K562 (cell line): ENCODE measurements at regions not wholly inside any gene's neighbourhood (a gene's known extent, or its start where the extent isn't known, plus 50 kb on each side); places are given as distances from the start of the nearest gene placed in this dataset.

Source experiments
- ATAC-seq: fragments of 200-7000 bp; cut with Tn5 transposase; 3 replicates; pipeline ENCODE4 v1.9.1; 2020; ENCODE audit warnings: moderate library complexity
- BruUV-seq: library from RNA; stranded (reverse); fragments of 400-500 nt; replicated peaks from 2 replicates; lab custom pipeline; 2021; lab: Mats Ljungman, UMichigan
- CTCF ChIA-PET: fragments of 300-600 bp; formaldehyde crosslinking; extraction: SDS; loops from one replicate; lab custom pipeline; 2021; ENCODE audit warnings: low intra/inter-chr PET ratio; lab: Yijun Ruan, JAX
- POLR2A ChIA-PET: fragments of 300-600, 350-650 bp; sonication (Branson Sonifier 250); formaldehyde crosslinking; extraction: SDS; loops from one replicate; lab custom pipeline; 2021; ENCODE audit warnings: antibody characterized with exemption, inconsistent platforms; lab: Yijun Ruan, JAX
- DNase-seq, 4 experiments: peaks; one replicate each; pipeline versions ENCODE4 v3.0.0 to v3.0.0-alpha.2; 2011 to 2018; ENCODE audit warnings: low spot score in 3 of 4, mixed read lengths in 3 of 4; ENCODE audit errors: extremely low read depth in 1 of 4
- FAIRE-seq: peaks from 2 replicates; lab custom pipeline; 2011; peaks lifted over from hg19 to GRCh38; lab: Jason Lieb, UNC
- H2AFZ ChIP-seq: 2 replicates; pipeline ENCODE4 v1.6.0; 2011; ENCODE audit warnings: low read depth, low read length, control low read depth, inconsistent platforms
- H3K27ac ChIP-seq: fragments of 200-600 bp; 3 replicates; pipeline ENCODE4 v1.8.0; 2011; ENCODE audit warnings: low read depth, mild to moderate bottlenecking, control low read depth, inconsistent platforms, low read length, moderate library complexity, mixed read lengths; ENCODE audit errors: extremely low read depth
- H3K27me3 ChIP-seq, 2 experiments: fragments of 300-600 bp in 1 of 2; 2 replicates in 1 of 2; 3 replicates in 1 of 2; pipeline versions ENCODE4 v1.6.0 to v1.8.0; 2011; ENCODE audit warnings: inconsistent platforms in 2 of 2, low read length in 2 of 2, mild to moderate bottlenecking in 1 of 2, mixed read lengths in 1 of 2, moderate library complexity in 1 of 2; ENCODE audit not compliant: control insufficient read depth in 2 of 2, insufficient read depth in 2 of 2
- H3K36me3 ChIP-seq: fragments of 300-600 bp; 3 replicates; pipeline ENCODE4 v1.8.0; 2011; ENCODE audit warnings: mild to moderate bottlenecking, low read length, inconsistent platforms; ENCODE audit not compliant: control insufficient read depth, insufficient read depth
- H3K4me1 ChIP-seq, 2 experiments: fragments of 200-600 bp in 1 of 2; replicated peaks in 1 of 2; 2 replicates in 1 of 2; 3 replicates in 1 of 2; pipeline versions ENCODE4 v1.5.1 to v1.8.0; 2011; ENCODE audit warnings: inconsistent platforms in 2 of 2, low read length in 2 of 2, mild to moderate bottlenecking in 1 of 2, mixed read lengths in 1 of 2, moderate library complexity in 1 of 2; ENCODE audit not compliant: control insufficient read depth in 2 of 2, insufficient read depth in 2 of 2
- H3K4me2 ChIP-seq: 2 replicates; pipeline ENCODE4 v1.6.1; 2011; ENCODE audit warnings: low read length, control low read depth, inconsistent platforms, mixed read lengths; ENCODE audit not compliant: insufficient read depth
- H3K4me3 ChIP-seq: fragments of 200-600 bp; sonication (generic), shearing (Covaris generic); 2 replicates; pipeline ENCODE4 v1.5.1; 2016; ENCODE audit warnings: control low read depth, inconsistent platforms
- H3K79me2 ChIP-seq: fragments of 200-600 bp; 3 replicates; pipeline ENCODE4 v1.8.0; 2011; ENCODE audit warnings: low read length, inconsistent platforms; ENCODE audit not compliant: control insufficient read depth, insufficient read depth
- H3K9ac ChIP-seq, 2 experiments: 2 replicates each; pipeline versions ENCODE4 v1.6.0 to v1.6.1; 2011; ENCODE audit warnings: low read depth in 2 of 2, low read length in 2 of 2, control low read depth in 1 of 2, inconsistent platforms in 1 of 2, mild to moderate bottlenecking in 1 of 2, mixed read lengths in 1 of 2; ENCODE audit not compliant: insufficient read depth in 1 of 2
- H3K9me1 ChIP-seq: one replicate; pipeline ENCODE4 v1.6.0; 2011; ENCODE audit warnings: inconsistent platforms, mild to moderate bottlenecking, low read length, moderate library complexity; ENCODE audit not compliant: control insufficient read depth, insufficient read depth
- H3K9me3 ChIP-seq: replicated peaks from 2 replicates; pipeline ENCODE4 v1.5.1; 2011; ENCODE audit warnings: low read depth, low read length, inconsistent platforms; ENCODE audit not compliant: control insufficient read depth, insufficient read depth
- H4K20me1 ChIP-seq: replicated peaks from 2 replicates; pipeline ENCODE4 v1.6.1; 2011; ENCODE audit warnings: low read length, inconsistent platforms, mixed read lengths; ENCODE audit not compliant: control insufficient read depth, insufficient read depth
- ASH1L ChIP-seq: fragments of 450-650 bp; IDR thresholded peaks from 2 replicates; pipeline ENCODE4 v1.6.1; 2018; ENCODE audit warnings: borderline replicate concordance, mild to moderate bottlenecking, low read depth; ENCODE audit not compliant: partially characterized antibody
- FOXJ3 ChIP-seq: sonication (generic); formaldehyde crosslinking; IDR thresholded peaks from 2 replicates; pipeline ENCODE4 v1.4.0; 2020; ENCODE audit warnings: mild to moderate bottlenecking, missing genetic modification reagents
- GABPA ChIP-seq: fragments of 200-800 bp; sonication (Bioruptor generic); conservative IDR thresholded peaks from 2 replicates; pipeline ENCODE4 v1.6.1; 2016; ENCODE audit warnings: low read depth, missing genetic modification characterization, missing compliant biosample characterization
- GTF2F1 ChIP-seq: IDR thresholded peaks from 2 replicates; pipeline ENCODE4 v1.6.1; 2011; ENCODE audit warnings: low read depth, low read length, improper control_type of control experiment
- HNRNPUL1 ChIP-seq: fragments of 200-400 bp; formaldehyde crosslinking; IDR thresholded peaks from 2 replicates; pipeline ENCODE4 v1.6.1; 2017; ENCODE audit warnings: low read length
- KLF1 ChIP-seq: fragments of 450-650 bp; IDR thresholded peaks from 2 replicates; pipeline ENCODE4 v1.6.1; 2016; ENCODE audit warnings: missing genetic modification characterization, missing compliant biosample characterization
- POLR2AphosphoS2 ChIP-seq: IDR thresholded peaks from 2 replicates; pipeline ENCODE4 v1.6.1; 2012; ENCODE audit warnings: low read length, improper control_type of control experiment
- PTRF ChIP-seq: fragments of 450-650 bp; IDR thresholded peaks from 2 replicates; pipeline ENCODE4 v1.6.1; 2016; ENCODE audit warnings: mild to moderate bottlenecking, missing genetic modification characterization, missing compliant biosample characterization
- SAFB2 ChIP-seq: fragments of 200-400 bp; formaldehyde crosslinking; IDR thresholded peaks from 2 replicates; pipeline ENCODE4 v1.6.1; 2018; ENCODE audit warnings: borderline replicate concordance, low read length, low read depth, moderate library complexity; ENCODE audit not compliant: severe bottlenecking
- SUPT5H ChIP-seq: fragments of 450-650 bp; IDR thresholded peaks from 2 replicates; pipeline ENCODE4 v1.6.1; 2016
- ZBED1 ChIP-seq: IDR thresholded peaks from 2 replicates; pipeline ENCODE4 v1.6.1; 2014
- ZNF140 ChIP-seq: fragments of 250-450 bp; sonication (Bioruptor Pico); IDR thresholded peaks from 2 replicates; pipeline ENCODE4 v1.8.0; 2021; ENCODE audit warnings: moderate library complexity, mild to moderate bottlenecking, inconsistent platforms
- ZNF184 ChIP-seq: sonication (generic); formaldehyde crosslinking; IDR thresholded peaks from 2 replicates; pipeline ENCODE4 v1.5.0; 2020; ENCODE audit warnings: missing genetic modification reagents
- ZNF695 ChIP-seq: fragments of 450-650 bp; formaldehyde crosslinking; IDR thresholded peaks from 2 replicates; pipeline ENCODE4 v1.4.0; 2020; ENCODE audit warnings: mild to moderate bottlenecking, moderate library complexity
- ZNF766 ChIP-seq: fragments of 200-800 bp; sonication (Bioruptor generic); conservative IDR thresholded peaks from 2 replicates; pipeline ENCODE4 v1.6.1; 2016; ENCODE audit warnings: missing genetic modification characterization, missing compliant biosample characterization
- WGBS: fragments of 100-300 bp; shearing (Covaris generic); methylation state at CpG from one replicate; pipeline ENCODE4 v1.1.6; 2016; ENCODE audit warnings: low coverage, mixed read lengths; ENCODE audit not compliant: insufficient coverage; ENCODE audit errors: missing lambda C conversion rate; 5-methylcytosine and 5-hydroxymethylcytosine counted together
- in situ Hi-C: fragments of 300-500 bp; cut with MboI; formaldehyde crosslinking; loops from 4 replicates; pipeline ENCODE4 v1.15.0; 2018; ENCODE audit warnings: inconsistent platforms, mixed read lengths
- intact Hi-C: fragments of 100-400 bp; cut with micrococcal nuclease; formaldehyde crosslinking; loops from 2 replicates; pipeline ENCODE4 v1.14.2; 2022
- TF ChIP-seq, protein P1 (sequence below): sonication (generic); formaldehyde crosslinking; IDR thresholded peaks from 2 replicates; pipeline ENCODE4 v1.8.0; 2022; ENCODE audit warnings: mild to moderate bottlenecking, low read depth, missing genetic modification reagents
- TF ChIP-seq, protein P2 (sequence below): IDR thresholded peaks from 2 replicates; pipeline ENCODE4 v1.6.1; 2011; ENCODE audit not compliant: insufficient read length; ENCODE audit errors: extremely low read depth
- TF ChIP-seq, protein P3 (sequence below), 2 experiments: fragments of 450-650 bp; IDR thresholded peaks; 2 replicates each; pipeline ENCODE4 v1.6.1; 2016
- TF ChIP-seq, protein P4 (sequence below): fragments of 250-450 bp; sonication (Bioruptor Pico); IDR thresholded peaks from 2 replicates; pipeline ENCODE4 v1.9.0; 2021; ENCODE audit warnings: mild to moderate bottlenecking, inconsistent platforms

DNA sequence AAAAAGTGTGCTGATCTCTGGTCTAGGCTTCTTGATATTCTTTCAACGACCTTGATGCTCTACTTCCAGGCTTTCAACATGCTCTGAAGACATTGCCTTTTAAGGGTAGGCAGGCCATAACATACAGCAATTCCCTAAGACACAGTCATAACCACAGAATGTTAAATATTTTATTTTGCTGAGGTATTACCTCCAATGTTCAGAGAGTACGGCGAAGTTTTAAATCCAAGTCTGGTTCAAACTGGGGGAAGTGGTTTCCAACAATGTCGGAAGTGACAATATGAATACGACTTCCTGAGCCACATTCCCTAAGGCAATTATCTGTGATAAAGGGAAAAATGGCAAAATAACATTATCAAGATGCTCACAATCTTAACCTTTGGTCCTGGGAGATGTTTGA is 1077.9 kb upstream of the PIK3C3 start:
- H3K9me1 ChIP-seq = no peaks in the 10 kb centered on the region
- no peaks in the 10 kb centered on the region for H3K79me2 ChIP-seq
- H3K4me2 ChIP-seq = no peak overlapping the region
- H3K27ac ChIP-seq = no peak overlapping the region
- ChIA-PET POLR2A (no interaction called here), CTCF (no interaction called here)
- H3K4me3 ChIP-seq = no peak overlapping the region
- 0 out of 2 replicates have a peak, but pooled peaks cover 2% of the 10 kb centered on the region for H3K9me3 ChIP-seq
- no peak overlapping the region for H2AFZ ChIP-seq
- DNase-seq (no peak), ATAC-seq (no peak), FAIRE-seq (no peak)
- H3K36me3 ChIP-seq = no peaks in the 10 kb centered on the region
- H4K20me1 ChIP-seq = no peaks in the 10 kb centered on the region
- no peak for TF ChIP-seq PTRF
- TF ChIP-seq KLF1 (tag) = no peak
- no peak for TF ChIP-seq ASH1L
- TF ChIP-seq POLR2AphosphoS2 = no peak
- no peak for TF ChIP-seq ZNF766 (CRISPR knock-in tag)
- TF ChIP-seq ZNF695 = no peak
- TF ChIP-seq ZBED1 = no peak
- TF ChIP-seq ZNF184 (CRISPR knock-in tag) = no peak
- TF ChIP-seq, protein P1, sequence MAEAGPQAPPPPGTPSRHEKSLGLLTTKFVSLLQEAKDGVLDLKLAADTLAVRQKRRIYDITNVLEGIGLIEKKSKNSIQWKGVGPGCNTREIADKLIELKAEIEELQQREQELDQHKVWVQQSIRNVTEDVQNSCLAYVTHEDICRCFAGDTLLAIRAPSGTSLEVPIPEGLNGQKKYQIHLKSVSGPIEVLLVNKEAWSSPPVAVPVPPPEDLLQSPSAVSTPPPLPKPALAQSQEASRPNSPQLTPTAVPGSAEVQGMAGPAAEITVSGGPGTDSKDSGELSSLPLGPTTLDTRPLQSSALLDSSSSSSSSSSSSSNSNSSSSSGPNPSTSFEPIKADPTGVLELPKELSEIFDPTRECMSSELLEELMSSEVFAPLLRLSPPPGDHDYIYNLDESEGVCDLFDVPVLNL (CRISPR knock-in tag) = no peak
- TF ChIP-seq GTF2F1 = no peak
- TF ChIP-seq, protein P2, sequence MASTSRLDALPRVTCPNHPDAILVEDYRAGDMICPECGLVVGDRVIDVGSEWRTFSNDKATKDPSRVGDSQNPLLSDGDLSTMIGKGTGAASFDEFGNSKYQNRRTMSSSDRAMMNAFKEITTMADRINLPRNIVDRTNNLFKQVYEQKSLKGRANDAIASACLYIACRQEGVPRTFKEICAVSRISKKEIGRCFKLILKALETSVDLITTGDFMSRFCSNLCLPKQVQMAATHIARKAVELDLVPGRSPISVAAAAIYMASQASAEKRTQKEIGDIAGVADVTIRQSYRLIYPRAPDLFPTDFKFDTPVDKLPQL = no peak
- TF ChIP-seq, protein P3, sequence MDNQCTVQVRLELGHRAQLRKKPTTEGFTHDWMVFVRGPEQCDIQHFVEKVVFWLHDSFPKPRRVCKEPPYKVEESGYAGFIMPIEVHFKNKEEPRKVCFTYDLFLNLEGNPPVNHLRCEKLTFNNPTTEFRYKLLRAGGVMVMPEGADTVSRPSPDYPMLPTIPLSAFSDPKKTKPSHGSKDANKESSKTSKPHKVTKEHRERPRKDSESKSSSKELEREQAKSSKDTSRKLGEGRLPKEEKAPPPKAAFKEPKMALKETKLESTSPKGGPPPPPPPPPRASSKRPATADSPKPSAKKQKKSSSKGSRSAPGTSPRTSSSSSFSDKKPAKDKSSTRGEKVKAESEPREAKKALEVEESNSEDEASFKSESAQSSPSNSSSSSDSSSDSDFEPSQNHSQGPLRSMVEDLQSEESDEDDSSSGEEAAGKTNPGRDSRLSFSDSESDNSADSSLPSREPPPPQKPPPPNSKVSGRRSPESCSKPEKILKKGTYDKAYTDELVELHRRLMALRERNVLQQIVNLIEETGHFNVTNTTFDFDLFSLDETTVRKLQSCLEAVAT (IDR thresholded peaks at IDR 0.05) = no peak
- TF ChIP-seq, protein P4, sequence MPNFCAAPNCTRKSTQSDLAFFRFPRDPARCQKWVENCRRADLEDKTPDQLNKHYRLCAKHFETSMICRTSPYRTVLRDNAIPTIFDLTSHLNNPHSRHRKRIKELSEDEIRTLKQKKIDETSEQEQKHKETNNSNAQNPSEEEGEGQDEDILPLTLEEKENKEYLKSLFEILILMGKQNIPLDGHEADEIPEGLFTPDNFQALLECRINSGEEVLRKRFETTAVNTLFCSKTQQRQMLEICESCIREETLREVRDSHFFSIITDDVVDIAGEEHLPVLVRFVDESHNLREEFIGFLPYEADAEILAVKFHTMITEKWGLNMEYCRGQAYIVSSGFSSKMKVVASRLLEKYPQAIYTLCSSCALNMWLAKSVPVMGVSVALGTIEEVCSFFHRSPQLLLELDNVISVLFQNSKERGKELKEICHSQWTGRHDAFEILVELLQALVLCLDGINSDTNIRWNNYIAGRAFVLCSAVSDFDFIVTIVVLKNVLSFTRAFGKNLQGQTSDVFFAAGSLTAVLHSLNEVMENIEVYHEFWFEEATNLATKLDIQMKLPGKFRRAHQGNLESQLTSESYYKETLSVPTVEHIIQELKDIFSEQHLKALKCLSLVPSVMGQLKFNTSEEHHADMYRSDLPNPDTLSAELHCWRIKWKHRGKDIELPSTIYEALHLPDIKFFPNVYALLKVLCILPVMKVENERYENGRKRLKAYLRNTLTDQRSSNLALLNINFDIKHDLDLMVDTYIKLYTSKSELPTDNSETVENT = no peak
- no peak for TF ChIP-seq GABPA (tag)
- TF ChIP-seq SUPT5H = no peak
- TF ChIP-seq ZNF140 (CRISPR knock-in tag) = no peak
- TF ChIP-seq FOXJ3 = no peak
- no peak for TF ChIP-seq SAFB2
- TF ChIP-seq HNRNPUL1 = no peak
- no peaks in the 10 kb centered on the region for H3K4me1 ChIP-seq
- H3K27me3 ChIP-seq = no peaks in the 10 kb centered on the region
- in situ Hi-C loops (no loop called here), intact Hi-C loops (no loop called here)
- 1% methylated on average over 5 of the region's 5 CpGs for WGBS
- no peak overlapping the region for H3K9ac ChIP-seq
- no TSS peak for BruUV-seq
